ENCODE measurements at regions not wholly inside any gene's neighbourhood (a gene's known extent, or its start where the extent isn't known, plus 50 kb on each side); places are given as distances from the start of the nearest gene placed in this dataset.

DNA sequence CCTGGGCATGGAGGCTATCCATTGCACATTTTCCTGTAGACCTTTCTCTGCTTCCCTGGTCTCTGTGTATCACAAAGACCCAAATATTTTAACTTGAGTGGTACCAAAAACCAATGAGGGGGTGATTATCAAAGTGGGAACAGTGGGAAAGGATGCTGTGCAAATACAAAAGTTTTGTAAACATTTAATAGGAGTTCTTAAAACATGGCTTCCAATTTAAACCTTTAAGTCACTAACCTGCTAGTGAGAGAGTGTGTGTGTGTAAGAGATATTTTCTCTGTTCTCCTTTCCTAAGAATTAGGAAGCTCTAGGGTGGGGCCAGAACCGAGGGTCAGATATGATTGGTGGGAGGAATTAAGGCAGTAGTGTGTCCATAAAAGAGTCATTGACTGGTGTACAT, 64.5 kb upstream of the ARHGAP5 start:
- TF ChIP-seq, protein P1, sequence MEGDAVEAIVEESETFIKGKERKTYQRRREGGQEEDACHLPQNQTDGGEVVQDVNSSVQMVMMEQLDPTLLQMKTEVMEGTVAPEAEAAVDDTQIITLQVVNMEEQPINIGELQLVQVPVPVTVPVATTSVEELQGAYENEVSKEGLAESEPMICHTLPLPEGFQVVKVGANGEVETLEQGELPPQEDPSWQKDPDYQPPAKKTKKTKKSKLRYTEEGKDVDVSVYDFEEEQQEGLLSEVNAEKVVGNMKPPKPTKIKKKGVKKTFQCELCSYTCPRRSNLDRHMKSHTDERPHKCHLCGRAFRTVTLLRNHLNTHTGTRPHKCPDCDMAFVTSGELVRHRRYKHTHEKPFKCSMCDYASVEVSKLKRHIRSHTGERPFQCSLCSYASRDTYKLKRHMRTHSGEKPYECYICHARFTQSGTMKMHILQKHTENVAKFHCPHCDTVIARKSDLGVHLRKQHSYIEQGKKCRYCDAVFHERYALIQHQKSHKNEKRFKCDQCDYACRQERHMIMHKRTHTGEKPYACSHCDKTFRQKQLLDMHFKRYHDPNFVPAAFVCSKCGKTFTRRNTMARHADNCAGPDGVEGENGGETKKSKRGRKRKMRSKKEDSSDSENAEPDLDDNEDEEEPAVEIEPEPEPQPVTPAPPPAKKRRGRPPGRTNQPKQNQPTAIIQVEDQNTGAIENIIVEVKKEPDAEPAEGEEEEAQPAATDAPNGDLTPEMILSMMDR (IDR thresholded peaks at IDR 0.05; ENCODE audit: insufficient read depth, low read length, poor library complexity, severe bottlenecking): no peak
- no peak for TF ChIP-seq EZH2phosphoT487 (conservative IDR thresholded peaks at IDR 0.05; ENCODE audit: low read length)

Measured in SU-DHL-6 (cell line).